Heart left ventricle (tissue), 16 donors: ENCODE measurements at regions not wholly inside any gene's neighbourhood (a gene's known extent, or its start where the extent isn't known, plus 50 kb on each side); places are given as distances from the start of the nearest gene placed in this dataset.

Experiments used
- ATAC-seq, 4 donors: fragments of 200-7000 bp; cut with Tn5 transposase; one replicate each; pipeline ENCODE4 v1.9.1; 2020 to 2022; ENCODE audit warnings: moderate library complexity in 4 of 4, mild to moderate bottlenecking in 3 of 4, moderate number of reproducible peaks in 1 of 4
- DNase-seq, 5 donors: peaks; one replicate each; pipeline ENCODE4 v3.0.0-alpha.2; 2020
- H3K27ac ChIP-seq, 12 donors: fragments of 200-600 bp; sonication (generic) in 4 of 12; one replicate each; pipeline versions ENCODE4 v1.5.0 to v1.8.0; 2016 to 2022; ENCODE audit warnings: mild to moderate bottlenecking in 2 of 12
- H3K27me3 ChIP-seq, 9 donors: fragments of 200-600 bp; sonication (generic) in 2 of 9; one replicate each; pipeline versions ENCODE4 v1.5.1 to v1.8.0; 2016 to 2022; ENCODE audit warnings: mild to moderate bottlenecking in 3 of 9
- H3K36me3 ChIP-seq, 9 donors: fragments of 200-600 bp; sonication (generic) in 2 of 9; one replicate each; pipeline versions ENCODE4 v1.5.0 to v1.8.0; 2018 to 2022; ENCODE audit warnings: mild to moderate bottlenecking in 2 of 9
- H3K4me1 ChIP-seq, 12 donors: fragments of 200-600 bp; sonication (generic) in 4 of 12; one replicate each; pipeline versions ENCODE4 v1.5.0 to v1.8.0; 2016 to 2022; ENCODE audit warnings: mild to moderate bottlenecking in 3 of 12
- H3K4me3 ChIP-seq, 12 donors: fragments of 200-600 bp; sonication (generic) in 4 of 12; one replicate each; pipeline versions ENCODE4 v1.5.0 to v1.8.0; 2017 to 2022; ENCODE audit warnings: mild to moderate bottlenecking in 9 of 12, moderate library complexity in 4 of 12
- H3K9me3 ChIP-seq, 12 donors: fragments of 200-600 bp; sonication (generic) in 4 of 12; one replicate each; pipeline versions ENCODE4 v1.5.0 to v1.8.0; 2016 to 2022; ENCODE audit warnings: mild to moderate bottlenecking in 1 of 12
- POLR2A ChIP-seq, 2 donors: fragments of 450-650 bp; IDR thresholded peaks; one replicate each; pipeline ENCODE4 v1.6.1; 2017; ENCODE audit warnings: antibody characterized with exemption in 2 of 2, mild to moderate bottlenecking in 2 of 2, moderate library complexity in 2 of 2
- WGBS, 4 donors: extraction: QIAGEN DNeasy Blood & Tissue Kit in 2 of 4; methylation state at CpG; one replicate each; pipeline versions ENCODE4 v1.1.5 to v1.1.7; 2013 to 2018; 5-methylcytosine and 5-hydroxymethylcytosine counted together
- intact Hi-C, 10 donors: fragments of 100-400 bp; cut with DNase I; formaldehyde crosslinking; loops; one replicate each; pipeline versions ENCODE4 v1.11.1 to v1.14.2; 2022
- TF ChIP-seq, protein P1 (sequence below), 12 donors: fragments of 200-600 bp; sonication (generic) in 4 of 12; IDR thresholded peaks; one replicate each; pipeline versions ENCODE4 v1.5.0 to v1.8.0; 2018 to 2022; ENCODE audit warnings: antibody characterized with exemption in 12 of 12, mild to moderate bottlenecking in 5 of 12
- donor health status: ischemic (EF 13 %, LVEDD 7.1; RV severe dilation, severe dysfunction).
- donor health status: healthy with polysubstance abuse.
- donor health status: DM: no; HTN: yes; CAD: no.
- donor health status: DM: no; HTN: no; CAD: no.
- donor health status: ischemic (EF 25% LVEDD 6.9; RV normal size, moderate dysfunction).
- donor health status: ischemic (EF 25% LVEDD 5.7; RV mildly dilated, moderate dysfunction).
- donor health status: healthy.
- donor health status: DM: yes; HTN: yes; CAD: no.
- donor health status: ischemic (EF 35%, LVEDD 5.7; RV mildly dilated, moderate dysfunction).
- donor health status: nonischemic (EF 11% LVEDD 7.7; RV severe dilation, severe dysfunction).
- donor health status: DM: yes; HTN: yes; CAD: no.
- donor health status: PGD.
- donor health status: ischemic (EF 29% LVEDD 5.4; RV normal size, mild dysfunction).
- donor health status: nonischemic (EF 23%, LVEDD 6.1; RV moderate dilation, normal function).

DNA sequence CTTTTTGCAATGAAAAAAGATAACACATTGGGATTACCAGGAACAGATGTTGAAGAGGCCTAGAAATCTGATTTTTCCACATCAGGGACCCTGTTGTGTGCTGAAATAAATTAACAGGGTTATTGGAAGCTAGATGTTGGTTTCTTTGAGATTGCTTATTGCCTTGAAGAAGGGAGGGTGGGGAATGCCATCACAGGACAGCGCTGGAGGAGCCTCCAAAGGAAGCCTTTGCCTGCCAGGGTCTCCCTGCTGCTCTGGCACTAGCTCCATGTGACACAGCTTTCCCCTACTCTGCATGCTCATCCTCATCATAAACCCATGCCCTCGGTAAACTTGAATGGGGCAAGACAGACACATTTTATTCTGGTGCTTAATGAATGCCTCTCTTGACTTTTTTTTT lies 76.1 kb downstream of the MID1IP1 start:
- ATAC-seq: no peak
- Histone ChIP-seq H3K4me3 (no peak overlapping the region), H3K36me3 (no peaks in the 10 kb centered on the region), H3K27ac (no peak overlapping the region), H3K4me1 (peaks cover 0 to 10% (median 0%) of the 10 kb centered on the region in 12 donors), H3K27me3 (peaks cover 0 to 8% (median 0%) of the 10 kb centered on the region in 9 donors), H3K9me3 (no peaks in the 10 kb centered on the region)
- DNase-seq: no peak
- WGBS, 4 donors: 82 to 97% (median 90%) methylated on average over 2 of the region's 2 CpGs
- no peak for TF ChIP-seq POLR2A (IDR thresholded peaks at IDR 0.05)
- TF ChIP-seq, protein P1, sequence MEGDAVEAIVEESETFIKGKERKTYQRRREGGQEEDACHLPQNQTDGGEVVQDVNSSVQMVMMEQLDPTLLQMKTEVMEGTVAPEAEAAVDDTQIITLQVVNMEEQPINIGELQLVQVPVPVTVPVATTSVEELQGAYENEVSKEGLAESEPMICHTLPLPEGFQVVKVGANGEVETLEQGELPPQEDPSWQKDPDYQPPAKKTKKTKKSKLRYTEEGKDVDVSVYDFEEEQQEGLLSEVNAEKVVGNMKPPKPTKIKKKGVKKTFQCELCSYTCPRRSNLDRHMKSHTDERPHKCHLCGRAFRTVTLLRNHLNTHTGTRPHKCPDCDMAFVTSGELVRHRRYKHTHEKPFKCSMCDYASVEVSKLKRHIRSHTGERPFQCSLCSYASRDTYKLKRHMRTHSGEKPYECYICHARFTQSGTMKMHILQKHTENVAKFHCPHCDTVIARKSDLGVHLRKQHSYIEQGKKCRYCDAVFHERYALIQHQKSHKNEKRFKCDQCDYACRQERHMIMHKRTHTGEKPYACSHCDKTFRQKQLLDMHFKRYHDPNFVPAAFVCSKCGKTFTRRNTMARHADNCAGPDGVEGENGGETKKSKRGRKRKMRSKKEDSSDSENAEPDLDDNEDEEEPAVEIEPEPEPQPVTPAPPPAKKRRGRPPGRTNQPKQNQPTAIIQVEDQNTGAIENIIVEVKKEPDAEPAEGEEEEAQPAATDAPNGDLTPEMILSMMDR (IDR thresholded peaks at IDR 0.05): no peak
- intact Hi-C loops: no loop called here

DNA sequence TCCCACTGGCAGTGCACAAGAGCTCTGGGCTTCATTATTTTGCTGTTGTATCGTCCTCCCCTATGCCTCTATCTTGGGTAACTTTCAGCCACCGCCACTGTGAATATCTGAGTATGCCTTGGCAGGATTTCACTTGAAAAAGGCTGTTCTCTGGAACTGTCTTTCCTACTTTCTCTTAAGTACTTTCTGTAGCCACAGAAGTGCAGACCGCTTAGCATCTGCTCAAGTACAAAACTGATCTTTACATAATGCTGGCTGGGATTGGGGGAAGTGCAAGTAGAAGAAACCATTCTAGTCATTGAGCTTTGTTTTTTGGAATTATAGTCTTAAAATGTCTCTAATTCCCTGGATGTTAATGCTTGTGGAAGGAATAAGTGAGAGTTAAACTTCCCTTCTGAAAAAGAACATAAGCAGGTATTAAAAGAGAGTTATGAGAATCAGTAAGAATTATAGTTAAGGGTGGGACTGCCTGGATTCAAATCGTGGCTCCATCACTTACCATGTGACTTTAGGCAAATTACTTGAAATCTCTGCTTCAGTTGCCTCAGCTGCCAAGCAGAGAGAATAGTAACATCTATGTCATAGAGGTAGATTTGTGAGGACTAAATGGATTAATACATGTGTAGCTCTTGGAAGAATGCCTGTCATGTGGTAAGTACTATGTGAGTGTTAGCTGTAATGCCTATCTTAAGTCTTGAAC lies 77.5 kb downstream of the MID1IP1 start:
- no peak overlapping the region for H3K27ac ChIP-seq
- 54 to 77% (median 69%) methylated on average over 4 of the region's 4 CpGs for WGBS, 4 donors
- ATAC-seq: no peak

GRCh38 chrX:38879631-38880220 lies 78.5 kb downstream of the MID1IP1 start:
- WGBS, 4 donors: 58 to 74% (median 65%) methylated on average over 4 of the region's 4 CpGs
- intact Hi-C loops: no loop called here
- no peaks in the 10 kb centered on the region for H3K9me3 ChIP-seq
- no peaks in the 10 kb centered on the region for H3K36me3 ChIP-seq
- H3K4me1 ChIP-seq: peaks cover 0 to 10% (median 0%) of the 10 kb centered on the region in 12 donors
- peak overlapping the region in 3 of 12 donors; percentile 12 to 43 (median 34) for H3K27ac ChIP-seq
- ATAC-seq (peak in 3 of 4 donors; percentile 55 to 72 (median 65)), DNase-seq (peak in 4 of 5 donors; percentile 14 to 64 (median 37))
- H3K27me3 ChIP-seq: peaks cover 0 to 8% (median 0%) of the 10 kb centered on the region in 9 donors
- no peak for TF ChIP-seq POLR2A (IDR thresholded peaks at IDR 0.05)
- TF ChIP-seq, protein P1 (IDR thresholded peaks at IDR 0.05): no peak
- H3K4me3 ChIP-seq: no peak overlapping the region

More for the DNA sequence above, 77.5 kb downstream of the MID1IP1 start:
- Histone ChIP-seq H3K4me1 (peaks cover 0 to 10% (median 0%) of the 10 kb centered on the region in 12 donors), H3K36me3 (no peaks in the 10 kb centered on the region), H3K27me3 (peaks cover 0 to 8% (median 0%) of the 10 kb centered on the region in 9 donors), H3K9me3 (no peaks in the 10 kb centered on the region), H3K4me3 (no peak overlapping the region)
- no peak for TF ChIP-seq POLR2A (IDR thresholded peaks at IDR 0.05)
- no peak for DNase-seq
- intact Hi-C loops: no loop called here

GRCh38 chrX:38880296-38880854 lies 79.1 kb downstream of the MID1IP1 start:
- peak in 3 of 4 donors; percentile 65 to 74 (median 68) for ATAC-seq
- H3K27ac ChIP-seq: peak overlapping the region in 5 of 12 donors; percentile 4 to 43 (median 12)

More at GRCh38 chrX:38880296-38880854, 79.1 kb downstream of the MID1IP1 start:
- no peak for TF ChIP-seq POLR2A (IDR thresholded peaks at IDR 0.05)
- TF ChIP-seq, protein P1 (IDR thresholded peaks at IDR 0.05): no peak
- 45 to 71% (median 59%) methylated on average over 3 of the region's 3 CpGs for WGBS, 4 donors
- intact Hi-C loops: no loop called here
- no peak for DNase-seq
- H3K4me3 ChIP-seq: no peak overlapping the region
- peaks cover 0 to 10% (median 0%) of the 10 kb centered on the region in 12 donors for H3K4me1 ChIP-seq
- H3K27me3 ChIP-seq: peaks cover 0 to 8% (median 0%) of the 10 kb centered on the region in 9 donors
- H3K9me3 ChIP-seq: no peaks in the 10 kb centered on the region
- H3K36me3 ChIP-seq: no peaks in the 10 kb centered on the region
